ENCODE measurements at regions not wholly inside any gene's neighbourhood (a gene's known extent, or its start where the extent isn't known, plus 50 kb on each side); places are given as distances from the start of the nearest gene placed in this dataset.

GRCh38 chrX:39936886-39937770 is 160.6 kb downstream of the BCOR start:
- DNase-seq, result no peak
- H3K27me3 ChIP-seq (ENCODE audit: low read depth), result no peaks in the 10 kb centered on the region

GRCh38 chrX:39938466-39938865 is 159.3 kb downstream of the BCOR start:
- H3K4me1 ChIP-seq, result no peaks in the 10 kb centered on the region
- intact Hi-C loops (cut with DNase I), result no loop called here
- no peak overlapping the region for H3K27ac ChIP-seq
- H3K9me3 ChIP-seq, result no peaks in the 10 kb centered on the region
- TF ChIP-seq CTCF (IDR thresholded peaks at IDR 0.05), result no peak
- H3K27me3 ChIP-seq (ENCODE audit: low read depth), result no peaks in the 10 kb centered on the region
- no peak for ATAC-seq
- H3K36me3 ChIP-seq, result no peaks in the 10 kb centered on the region
- H3K4me3 ChIP-seq, result no peak overlapping the region
- no peak for DNase-seq

More at GRCh38 chrX:39936886-39937770, 160.6 kb downstream of the BCOR start:
- Histone ChIP-seq H3K4me3 (peak overlapping the region; percentile 3), H3K36me3 (no peaks in the 10 kb centered on the region), H3K27ac (peak overlapping the region; percentile 18), H3K4me1 (no peaks in the 10 kb centered on the region), H3K9me3 (no peaks in the 10 kb centered on the region)
- intact Hi-C loops (cut with DNase I), result no loop called here
- no peak for TF ChIP-seq CTCF (IDR thresholded peaks at IDR 0.05)
- ATAC-seq, result peak in 1 of 2 donors; percentile 44

- no peaks in the 10 kb centered on the region for H3K36me3 ChIP-seq
- H3K4me1 ChIP-seq, result no peaks in the 10 kb centered on the region
- TF ChIP-seq CTCF (IDR thresholded peaks at IDR 0.05), result no peak
- DNase-seq (no peak), ATAC-seq (no peak)
- intact Hi-C loops (cut with DNase I), result no loop called here
- H3K27me3 ChIP-seq (ENCODE audit: low read depth), result no peaks in the 10 kb centered on the region
- H3K9me3 ChIP-seq, result no peaks in the 10 kb centered on the region
- no peak overlapping the region for H3K4me3 ChIP-seq
- H3K27ac ChIP-seq, result no peak overlapping the region
Observed at GRCh38 chrX:39939678-39940077, 158.1 kb downstream of the BCOR start.

- no peak overlapping the region for H3K4me3 ChIP-seq
- no peaks in the 10 kb centered on the region for H3K4me1 ChIP-seq
- H3K27me3 ChIP-seq (ENCODE audit: low read depth), result no peaks in the 10 kb centered on the region
- DNase-seq (no peak), ATAC-seq (no peak)
- H3K36me3 ChIP-seq, result no peaks in the 10 kb centered on the region
- intact Hi-C loops (cut with DNase I), result no loop called here
- no peak for TF ChIP-seq CTCF (IDR thresholded peaks at IDR 0.05)
- H3K9me3 ChIP-seq, result no peaks in the 10 kb centered on the region
- no peak overlapping the region for H3K27ac ChIP-seq
Observed at GRCh38 chrX:39941332-39941920, 156.3 kb downstream of the BCOR start.

GRCh38 chrX:39944416-39944815 is 153.3 kb downstream of the BCOR start:
- TF ChIP-seq CTCF (IDR thresholded peaks at IDR 0.05), result no peak
- Histone ChIP-seq H3K4me1 (no peaks in the 10 kb centered on the region), H3K9me3 (no peaks in the 10 kb centered on the region), H3K4me3 (no peak overlapping the region), H3K27ac (no peak overlapping the region), H3K27me3 (ENCODE audit: low read depth) (no peaks in the 10 kb centered on the region), H3K36me3 (no peaks in the 10 kb centered on the region)
- no peak for ATAC-seq
- intact Hi-C loops (cut with DNase I), result no loop called here
- no peak for DNase-seq

Data from lower lobe of right lung (tissue), 2 donors.